Renal cortical epithelial cell (primary cell): ENCODE measurements at regions not wholly inside any gene's neighbourhood (a gene's known extent, or its start where the extent isn't known, plus 50 kb on each side); places are given as distances from the start of the nearest gene placed in this dataset.

Source experiments
- DNase-seq: peaks from one replicate; pipeline ENCODE4 v3.0.0-alpha.2; 2011; ENCODE audit warnings: low read depth

GRCh38 chr7:114755856-114756255 lies 166.0 kb upstream of the MDFIC start:
- DNase-seq: no peak

DNA sequence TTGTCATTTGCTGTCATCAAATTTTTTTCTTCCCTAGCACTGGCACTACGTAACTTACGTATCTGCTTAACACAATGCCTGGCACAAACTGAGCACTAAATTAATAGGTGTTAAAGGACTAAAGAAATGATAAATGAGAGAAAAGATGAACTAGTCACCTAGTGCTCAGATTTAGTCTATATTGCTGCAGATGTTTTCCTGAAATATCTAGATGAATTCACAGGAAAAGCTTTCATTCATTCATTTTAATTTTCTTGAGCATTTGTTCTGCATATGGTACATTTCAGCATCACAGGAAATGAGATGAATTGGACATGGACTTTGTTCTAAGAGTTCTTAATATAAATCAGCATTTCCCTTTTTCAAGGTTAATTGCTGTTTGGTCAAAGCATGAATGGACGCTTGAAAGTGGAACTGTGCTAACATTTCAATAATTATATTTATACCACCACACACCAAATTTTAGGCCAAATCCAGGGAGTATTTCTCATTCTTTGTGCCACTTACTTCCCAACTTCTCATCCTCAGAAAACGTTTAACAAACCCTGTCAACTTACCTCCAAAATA lies 163.2 kb upstream of the MDFIC start:
- no peak for DNase-seq

DNA sequence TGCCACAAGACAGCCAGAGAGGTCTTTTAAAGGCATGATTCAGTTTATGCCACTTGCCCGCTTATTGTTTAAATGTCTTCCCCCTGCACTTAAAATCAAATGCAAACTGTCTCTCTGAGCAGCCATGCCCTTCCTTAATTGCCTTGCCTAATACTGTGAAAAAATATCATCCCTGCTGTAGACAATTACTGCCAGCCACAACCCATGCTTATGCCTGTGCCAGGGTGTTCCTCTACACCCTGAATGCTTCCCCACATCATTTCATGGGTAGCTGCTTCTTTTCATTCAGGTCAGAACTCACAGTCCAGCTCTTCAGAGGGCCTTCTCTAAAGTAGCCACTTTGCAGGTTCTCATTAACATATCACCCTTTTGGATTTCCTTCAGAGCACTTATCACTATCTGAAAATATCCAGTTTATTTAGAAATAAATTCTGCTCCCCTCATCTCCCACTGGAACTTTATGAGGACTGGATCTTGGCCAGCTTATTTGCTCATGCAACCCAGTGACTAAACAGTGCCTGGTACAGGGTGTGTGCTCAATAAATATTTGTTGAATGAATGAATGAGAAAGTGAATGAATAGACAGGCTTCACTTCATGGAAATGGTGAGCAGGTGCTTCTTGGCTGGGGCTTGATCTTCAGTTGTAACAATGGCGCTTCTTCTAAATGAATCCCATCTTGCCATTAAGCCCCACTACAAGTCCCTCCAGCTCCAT lies 162.4 kb upstream of the MDFIC start:
- peak; percentile 60 for DNase-seq

DNA sequence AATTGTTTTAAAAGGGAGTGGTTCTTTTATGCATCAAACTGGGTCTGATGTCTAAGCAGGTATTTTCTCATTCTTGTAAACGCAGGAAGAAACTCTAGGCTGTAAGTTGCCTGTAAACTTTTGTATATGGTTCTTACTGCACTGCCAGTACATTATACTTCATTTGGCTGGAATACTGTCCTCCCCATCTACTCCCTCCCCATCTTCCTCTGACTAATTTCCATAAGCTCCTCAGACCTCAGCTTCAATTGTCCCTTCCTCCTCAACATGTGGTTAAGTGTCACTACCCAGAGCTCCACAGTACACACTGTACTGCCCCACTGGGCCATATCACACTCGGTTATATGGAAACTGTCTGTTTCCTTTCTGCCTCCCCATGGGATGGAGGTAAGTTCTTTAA lies 161.4 kb upstream of the MDFIC start:
- DNase-seq: no peak

- no peak for DNase-seq
These were observed 159.9 kb upstream of the MDFIC start for GRCh38 chr7:114761973-114762372.

DNA sequence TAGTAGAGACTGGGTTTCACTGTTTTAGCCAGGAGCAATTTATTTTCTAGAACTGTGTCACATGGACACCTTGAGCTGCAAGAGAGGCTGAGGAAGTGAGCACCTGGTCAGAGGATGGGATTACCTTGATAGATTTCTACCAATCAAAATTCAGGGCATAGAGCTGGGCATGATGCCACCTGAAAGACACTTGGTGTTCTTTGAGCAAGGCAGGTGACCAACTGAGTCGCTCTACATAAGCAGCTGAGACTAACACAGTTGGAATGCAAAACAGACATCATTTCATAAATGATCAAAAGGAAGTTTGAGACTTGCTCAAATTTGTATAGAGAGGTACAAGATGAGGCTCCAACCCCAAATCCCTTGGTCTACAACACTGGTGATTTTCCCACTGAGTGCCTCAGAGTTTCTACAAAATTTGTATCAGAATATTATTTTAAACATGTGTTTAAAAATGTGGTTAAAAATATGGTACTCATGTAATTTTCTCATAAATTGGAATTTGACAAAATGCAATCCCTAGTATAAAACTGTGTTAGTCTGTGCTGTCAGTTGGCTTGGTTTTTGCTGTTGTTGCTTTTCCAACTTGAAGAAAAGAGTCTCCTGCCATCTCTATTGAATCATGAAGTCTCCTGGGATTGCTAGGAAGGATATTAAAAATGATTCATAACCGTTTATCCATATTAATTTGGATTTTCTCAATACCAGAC lies 156.4 kb upstream of the MDFIC start:
- no peak for DNase-seq

GRCh38 chr7:114766041-114766356 lies 155.9 kb upstream of the MDFIC start:
- DNase-seq: no peak

GRCh38 chr7:114777288-114777687 lies 144.6 kb upstream of the MDFIC start:
- DNase-seq: no peak

- DNase-seq: no peak
These were observed 138.4 kb upstream of the MDFIC start for GRCh38 chr7:114783508-114783907.

DNA sequence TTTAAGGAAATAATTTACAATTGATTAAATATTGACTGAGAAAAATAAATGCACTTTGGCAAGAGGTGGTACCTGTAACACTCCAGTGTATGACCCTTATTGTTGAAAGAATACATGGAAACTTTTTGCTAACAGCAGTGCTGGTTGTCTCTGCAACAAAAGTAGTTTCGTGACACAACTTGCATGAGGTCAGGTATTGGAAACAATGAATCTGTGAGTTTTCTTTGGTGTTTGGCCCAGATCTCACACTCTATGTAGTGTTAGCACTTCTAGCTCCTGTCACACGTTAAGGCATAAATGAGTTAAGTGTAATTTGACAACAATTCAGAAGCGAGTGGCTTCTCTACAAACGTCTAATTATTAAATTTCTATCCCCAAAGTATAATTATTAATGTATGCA lies 137.7 kb upstream of the MDFIC start:
- no peak for DNase-seq

DNA sequence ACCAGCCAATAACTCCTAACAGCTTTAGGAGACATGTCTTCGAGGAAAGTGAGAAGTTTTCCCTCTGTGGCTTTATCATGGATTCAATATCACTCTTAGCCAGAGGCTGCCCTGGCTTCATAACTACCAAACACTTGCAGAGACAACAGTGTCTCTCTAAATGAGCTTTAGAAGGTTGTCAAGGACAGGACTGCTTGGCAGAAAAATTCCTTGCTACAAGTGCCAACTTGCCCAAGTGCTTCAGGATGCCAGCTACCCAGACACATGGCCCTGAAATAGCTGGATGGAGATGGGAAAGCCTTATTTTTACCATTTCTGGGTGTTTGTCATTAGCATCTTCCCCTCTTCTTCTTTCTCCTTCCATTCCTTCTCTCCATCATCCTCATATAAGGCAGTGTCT lies 137.1 kb upstream of the MDFIC start:
- DNase-seq: no peak

- no peak for DNase-seq
These were observed 136.4 kb upstream of the MDFIC start for GRCh38 chr7:114785496-114785895.

GRCh38 chr7:114786455-114786854 lies 135.4 kb upstream of the MDFIC start:
- DNase-seq: no peak

DNA sequence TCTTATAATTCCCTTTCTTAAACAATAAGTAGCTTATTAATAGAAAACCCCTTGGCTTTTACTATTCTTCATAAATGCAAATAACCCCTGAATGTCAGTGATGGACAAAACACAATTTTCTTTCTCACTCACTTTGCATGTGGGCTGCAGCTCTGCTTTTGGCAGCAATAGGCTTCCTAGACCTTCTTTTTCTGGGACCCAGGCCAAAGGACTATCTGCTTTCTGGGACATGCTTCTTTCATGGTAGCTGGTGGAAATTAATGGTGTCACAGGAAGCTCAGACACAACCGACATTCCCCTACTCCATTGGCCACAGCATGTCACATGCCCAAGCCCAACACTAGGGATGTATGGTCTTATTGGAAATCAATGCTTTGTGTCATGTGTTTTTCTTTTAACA lies 134.3 kb upstream of the MDFIC start:
- DNase-seq: no peak

GRCh38 chr7:114788706-114789105 lies 133.2 kb upstream of the MDFIC start:
- DNase-seq: no peak

- no peak for DNase-seq
These were observed 132.7 kb upstream of the MDFIC start for GRCh38 chr7:114789161-114789560.

DNA sequence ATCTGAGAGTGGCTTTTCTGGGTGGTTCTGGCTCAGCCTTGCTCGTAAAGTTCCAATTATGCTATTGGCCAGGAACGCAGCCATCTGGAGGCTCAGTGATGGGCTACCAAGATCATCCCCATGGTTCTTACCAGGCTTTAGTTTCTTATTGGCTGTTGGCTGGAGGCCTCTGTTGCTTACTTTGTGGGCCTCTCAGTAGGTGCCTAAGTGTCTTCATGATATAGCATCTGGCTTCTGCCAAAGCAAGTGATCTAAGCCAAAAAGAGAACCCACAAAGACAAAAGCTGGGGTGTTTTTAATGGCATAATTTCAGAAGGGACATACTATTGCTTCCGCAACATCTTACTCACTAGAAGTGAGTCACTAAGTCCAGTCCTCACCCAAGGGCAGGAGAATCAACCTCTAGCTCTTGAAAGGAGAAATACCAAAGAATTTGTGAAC lies 132.0 kb upstream of the MDFIC start:
- peak; percentile 55 for DNase-seq

DNA sequence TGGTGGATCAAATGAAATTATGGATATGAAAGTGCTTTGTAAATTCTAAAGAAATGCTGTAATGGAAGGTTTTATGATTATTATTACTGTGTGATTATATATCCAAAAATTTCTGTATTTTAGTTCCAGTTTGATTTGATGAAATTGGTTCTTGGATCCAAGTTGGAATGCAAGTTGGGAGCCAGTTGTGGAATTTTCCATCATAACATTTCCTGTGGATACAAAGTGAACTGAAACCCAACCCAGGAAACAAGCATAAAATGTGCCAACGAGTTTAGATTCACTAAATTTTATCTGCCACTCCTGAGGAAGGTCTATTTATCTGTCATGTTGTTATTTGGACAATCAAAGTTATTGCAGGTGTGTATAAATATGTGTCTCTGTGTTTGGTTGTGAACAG lies 131.4 kb upstream of the MDFIC start:
- DNase-seq: no peak

DNA sequence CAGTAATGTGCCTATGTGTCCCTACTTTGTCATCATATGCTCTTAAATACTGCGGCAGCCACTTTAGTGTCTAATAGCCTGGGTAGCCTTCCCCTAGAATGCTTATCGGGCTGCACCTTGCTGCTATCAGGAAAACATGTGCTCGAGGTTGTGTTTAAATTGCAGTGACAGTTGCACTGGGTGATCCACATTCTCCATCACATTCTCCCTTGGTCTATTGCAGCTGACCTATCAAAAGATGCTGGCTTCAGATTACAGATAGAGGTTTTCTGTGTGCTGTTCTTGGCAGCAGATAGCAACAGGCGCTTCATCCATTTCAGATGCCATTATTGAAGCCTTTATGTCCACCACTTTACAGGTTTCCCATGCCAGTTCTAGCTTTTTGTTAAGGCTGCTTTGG lies 130.1 kb upstream of the MDFIC start:
- no peak for DNase-seq

DNA sequence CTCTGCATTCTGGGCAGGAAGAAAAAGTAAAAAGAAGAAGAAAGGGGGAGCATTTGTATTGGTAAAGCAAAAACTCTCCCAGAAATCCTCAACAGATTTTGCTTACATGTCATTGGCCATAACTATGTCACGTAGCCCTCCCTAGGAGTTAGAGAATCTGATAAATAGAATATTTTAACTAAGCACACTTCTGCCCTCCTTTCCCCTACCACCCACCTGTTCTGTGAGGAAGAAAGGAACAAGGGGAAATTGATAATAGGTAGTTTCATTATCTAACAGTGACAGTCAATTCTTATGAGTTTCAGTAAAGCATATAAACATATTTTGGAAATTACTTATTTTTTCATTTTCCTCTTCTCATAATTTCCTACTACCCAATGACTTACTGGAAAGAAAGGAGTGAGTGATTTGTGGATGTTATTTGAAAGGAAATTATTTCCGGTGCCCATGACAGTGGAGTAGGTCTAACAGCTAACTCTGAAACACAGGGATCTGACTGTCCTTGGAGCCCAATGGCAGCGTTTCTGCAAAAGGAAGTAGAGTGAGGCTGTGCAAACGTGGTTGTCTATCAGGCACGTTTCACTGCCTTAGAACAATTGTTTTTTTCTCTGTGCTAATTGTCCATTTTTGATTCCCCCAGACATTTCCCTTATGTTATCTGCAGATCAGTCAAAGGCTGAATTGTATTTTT lies 128.6 kb upstream of the MDFIC start:
- DNase-seq: no peak

DNA sequence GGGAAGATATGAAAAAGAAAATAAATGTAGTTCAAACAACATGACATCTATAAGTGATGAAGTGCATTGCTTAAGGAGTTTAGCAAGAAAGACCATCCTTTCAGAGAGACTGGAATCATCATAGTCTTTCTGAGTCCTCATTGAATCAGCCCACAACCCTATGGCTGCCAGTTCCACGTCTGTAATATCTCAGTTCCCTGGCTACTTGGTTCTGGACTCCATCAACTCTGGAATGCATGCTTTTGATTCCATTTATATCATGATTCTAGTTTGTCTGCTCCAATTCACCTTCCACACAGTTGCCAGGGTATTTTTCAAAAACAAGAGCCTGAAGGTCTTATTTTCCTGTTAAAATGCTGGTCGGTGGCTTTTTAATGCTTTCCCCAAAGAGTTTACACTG lies 126.4 kb upstream of the MDFIC start:
- no peak for DNase-seq

DNA sequence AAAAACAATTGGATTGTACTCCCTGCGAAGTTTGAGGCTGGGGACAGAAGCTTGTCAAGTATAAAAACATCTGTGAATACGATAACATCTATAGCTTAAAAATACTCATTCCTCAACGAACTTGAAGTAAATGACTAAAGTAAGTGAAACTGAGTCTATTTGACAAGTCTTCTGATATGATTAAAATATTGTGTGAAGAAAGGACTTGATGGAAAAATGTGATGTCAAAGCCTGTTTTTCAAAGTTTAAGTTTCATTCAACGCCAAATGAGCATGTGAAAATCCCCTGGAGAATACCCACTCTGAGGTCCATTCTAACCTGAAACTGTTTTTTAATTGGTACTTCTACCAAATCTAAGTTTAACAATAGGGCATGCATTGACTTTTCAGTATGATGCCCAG lies 122.3 kb upstream of the MDFIC start:
- DNase-seq: no peak

DNA sequence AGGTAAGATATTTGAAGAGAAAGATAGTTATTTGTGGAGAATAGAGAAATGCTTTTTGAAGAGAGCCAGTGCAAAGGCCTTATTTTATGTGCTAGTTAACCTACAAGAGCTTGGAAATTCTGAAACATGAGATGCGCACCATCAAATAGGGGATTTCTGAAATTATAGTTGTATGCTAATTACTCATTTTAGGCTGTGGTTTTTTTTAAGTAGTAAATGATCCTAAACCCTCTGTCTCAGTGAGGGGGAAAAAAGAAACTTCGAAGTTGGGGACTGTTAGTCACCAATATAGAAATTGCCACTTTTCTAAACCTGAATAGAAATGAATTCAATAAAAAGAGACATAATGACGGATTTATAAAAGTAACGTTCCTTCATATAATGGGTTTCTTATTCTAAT lies 119.3 kb upstream of the MDFIC start:
- no peak for DNase-seq
